NB4 (cell line): ENCODE measurements at regions not wholly inside any gene's neighbourhood (a gene's known extent, or its start where the extent isn't known, plus 50 kb on each side); places are given as distances from the start of the nearest gene placed in this dataset.

Source experiments
- POLR2A ChIP-seq: IDR thresholded peaks from 2 replicates; pipeline ENCODE4 v1.6.1; 2011; ENCODE audit warnings: mild to moderate bottlenecking; ENCODE audit not compliant: insufficient read length; ENCODE audit errors: extremely low read depth
- TF ChIP-seq, protein P1 (sequence below): IDR thresholded peaks from one replicate; pipeline ENCODE4 v1.5.1; 2012; ENCODE audit warnings: low read depth, low read length
- TF ChIP-seq, protein P2 (sequence below): IDR thresholded peaks from 2 replicates; pipeline ENCODE4 v1.6.1; 2011; ENCODE audit warnings: low read depth, low read length

DNA sequence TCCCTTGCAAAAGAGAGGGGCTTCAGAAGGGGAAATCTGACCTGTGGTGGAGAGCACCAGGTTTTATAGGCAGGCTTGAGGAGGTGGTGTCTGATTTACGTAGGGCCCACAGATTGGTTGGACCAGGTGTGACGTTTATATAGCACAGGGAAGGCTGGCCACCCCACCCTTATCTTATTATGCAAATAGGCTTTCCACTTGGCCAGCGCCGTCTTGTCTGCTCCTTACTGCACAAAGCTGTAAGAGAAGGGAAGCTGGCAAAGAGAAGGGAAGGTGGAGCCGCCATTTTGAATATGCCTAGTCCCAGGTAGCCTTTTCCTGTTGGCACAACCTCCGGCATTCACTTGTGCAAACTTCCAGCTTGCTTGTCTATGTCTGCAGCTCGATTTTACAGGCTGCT, 221.4 kb downstream of the GATA3 start:
- no peak for TF ChIP-seq POLR2A
- TF ChIP-seq, protein P1, sequence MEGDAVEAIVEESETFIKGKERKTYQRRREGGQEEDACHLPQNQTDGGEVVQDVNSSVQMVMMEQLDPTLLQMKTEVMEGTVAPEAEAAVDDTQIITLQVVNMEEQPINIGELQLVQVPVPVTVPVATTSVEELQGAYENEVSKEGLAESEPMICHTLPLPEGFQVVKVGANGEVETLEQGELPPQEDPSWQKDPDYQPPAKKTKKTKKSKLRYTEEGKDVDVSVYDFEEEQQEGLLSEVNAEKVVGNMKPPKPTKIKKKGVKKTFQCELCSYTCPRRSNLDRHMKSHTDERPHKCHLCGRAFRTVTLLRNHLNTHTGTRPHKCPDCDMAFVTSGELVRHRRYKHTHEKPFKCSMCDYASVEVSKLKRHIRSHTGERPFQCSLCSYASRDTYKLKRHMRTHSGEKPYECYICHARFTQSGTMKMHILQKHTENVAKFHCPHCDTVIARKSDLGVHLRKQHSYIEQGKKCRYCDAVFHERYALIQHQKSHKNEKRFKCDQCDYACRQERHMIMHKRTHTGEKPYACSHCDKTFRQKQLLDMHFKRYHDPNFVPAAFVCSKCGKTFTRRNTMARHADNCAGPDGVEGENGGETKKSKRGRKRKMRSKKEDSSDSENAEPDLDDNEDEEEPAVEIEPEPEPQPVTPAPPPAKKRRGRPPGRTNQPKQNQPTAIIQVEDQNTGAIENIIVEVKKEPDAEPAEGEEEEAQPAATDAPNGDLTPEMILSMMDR: no peak
- TF ChIP-seq, protein P2, sequence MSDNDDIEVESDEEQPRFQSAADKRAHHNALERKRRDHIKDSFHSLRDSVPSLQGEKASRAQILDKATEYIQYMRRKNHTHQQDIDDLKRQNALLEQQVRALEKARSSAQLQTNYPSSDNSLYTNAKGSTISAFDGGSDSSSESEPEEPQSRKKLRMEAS: no peak
